Sigmoid colon (tissue), 6 donors: ENCODE measurements at regions not wholly inside any gene's neighbourhood (a gene's known extent, or its start where the extent isn't known, plus 50 kb on each side); places are given as distances from the start of the nearest gene placed in this dataset.

ENCODE experiments used
- DNase-seq: peaks from one replicate; pipeline ENCODE4 v3.0.0-alpha.2; 2019
- H3K27ac ChIP-seq, 4 donors: fragments of 200-600 bp; sonication (generic); one replicate each; pipeline ENCODE4 v1.5.1; 2016 to 2019; ENCODE audit warnings: mild to moderate bottlenecking in 1 of 4
- H3K27me3 ChIP-seq, 3 donors: fragments of 200-600 bp; sonication (generic); one replicate each; pipeline ENCODE4 v1.5.1; 2019; ENCODE audit warnings: mild to moderate bottlenecking in 1 of 3
- H3K36me3 ChIP-seq, 4 donors: fragments of 200-600 bp; sonication (generic); one replicate each; pipeline ENCODE4 v1.5.1; 2016 to 2019
- H3K4me1 ChIP-seq, 4 donors: fragments of 200-600 bp; sonication (generic); one replicate each; pipeline ENCODE4 v1.5.1; 2017 to 2019
- H3K4me3 ChIP-seq, 4 donors: fragments of 200-600 bp; sonication (generic); one replicate each; pipeline ENCODE4 v1.5.1; 2017 to 2019; ENCODE audit warnings: mild to moderate bottlenecking in 2 of 4, moderate library complexity in 1 of 4
- H3K9me3 ChIP-seq, 4 donors: fragments of 200-600 bp in 3 of 4; sonication (generic) in 3 of 4; one replicate each; pipeline versions ENCODE4 v1.5.1 to v1.6.1; 2013 to 2019
- EP300 ChIP-seq, 4 donors: sonication (generic); formaldehyde crosslinking; IDR thresholded peaks; one replicate each; pipeline ENCODE4 v1.6.1; 2017; ENCODE audit warnings: antibody characterized with exemption in 4 of 4
- POLR2A ChIP-seq, 2 donors: fragments of 450-650 bp; IDR thresholded peaks; one replicate each; pipeline ENCODE4 v1.6.1; 2016; ENCODE audit warnings: antibody characterized with exemption in 2 of 2, mild to moderate bottlenecking in 2 of 2, moderate library complexity in 2 of 2
- POLR2AphosphoS5 ChIP-seq, 4 donors: sonication (generic); formaldehyde crosslinking; IDR thresholded peaks; one replicate each; pipeline ENCODE4 v1.6.1; 2017; ENCODE audit warnings: antibody characterized with exemption in 4 of 4
- whole genome bisulfite sequencing, 2 donors: extraction: QIAGEN DNeasy Blood & Tissue Kit; methylation state at CpG; one replicate each; pipeline ENCODE4 v1.1.7; 2013; 5-methylcytosine and 5-hydroxymethylcytosine counted together
- intact Hi-C: fragments of 100-400 bp; cut with DNase I; formaldehyde crosslinking; loops from one replicate; pipeline ENCODE4 v1.15.1; 2023
- TF ChIP-seq, protein P1 (sequence below), 4 experiments: fragments of 450-650 bp in 3 of 4; fragments of 200-600 bp in 1 of 4; IDR thresholded peaks; one replicate each; pipeline ENCODE4 v1.5.1; 2016 to 2019; ENCODE audit warnings: antibody characterized with exemption in 4 of 4, mild to moderate bottlenecking in 3 of 4, moderate library complexity in 2 of 4
- donor health status: healthy with polysubstance abuse.
- donor health status: healthy.

GRCh38 chr6:82017773-82018172 is 229.8 kb downstream of the IBTK start:
- Histone ChIP-seq H3K4me3 (no peak overlapping the region), H3K4me1 (peaks cover 0 to 18% (median 10%) of the 10 kb centered on the region in 4 donors), H3K36me3 (no peaks in the 10 kb centered on the region), H3K27me3 (no peaks in the 10 kb centered on the region), H3K27ac (peak overlapping the region in 3 of 4 donors; percentile 11 to 61 (median 29)), H3K9me3 (no peaks in the 10 kb centered on the region)
- intact Hi-C loops = no loop called here
- TF ChIP-seq, protein P1, sequence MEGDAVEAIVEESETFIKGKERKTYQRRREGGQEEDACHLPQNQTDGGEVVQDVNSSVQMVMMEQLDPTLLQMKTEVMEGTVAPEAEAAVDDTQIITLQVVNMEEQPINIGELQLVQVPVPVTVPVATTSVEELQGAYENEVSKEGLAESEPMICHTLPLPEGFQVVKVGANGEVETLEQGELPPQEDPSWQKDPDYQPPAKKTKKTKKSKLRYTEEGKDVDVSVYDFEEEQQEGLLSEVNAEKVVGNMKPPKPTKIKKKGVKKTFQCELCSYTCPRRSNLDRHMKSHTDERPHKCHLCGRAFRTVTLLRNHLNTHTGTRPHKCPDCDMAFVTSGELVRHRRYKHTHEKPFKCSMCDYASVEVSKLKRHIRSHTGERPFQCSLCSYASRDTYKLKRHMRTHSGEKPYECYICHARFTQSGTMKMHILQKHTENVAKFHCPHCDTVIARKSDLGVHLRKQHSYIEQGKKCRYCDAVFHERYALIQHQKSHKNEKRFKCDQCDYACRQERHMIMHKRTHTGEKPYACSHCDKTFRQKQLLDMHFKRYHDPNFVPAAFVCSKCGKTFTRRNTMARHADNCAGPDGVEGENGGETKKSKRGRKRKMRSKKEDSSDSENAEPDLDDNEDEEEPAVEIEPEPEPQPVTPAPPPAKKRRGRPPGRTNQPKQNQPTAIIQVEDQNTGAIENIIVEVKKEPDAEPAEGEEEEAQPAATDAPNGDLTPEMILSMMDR (IDR thresholded peaks at IDR 0.05) = no peak
- TF ChIP-seq EP300 (IDR thresholded peaks at IDR 0.05) (no peak), POLR2AphosphoS5 (IDR thresholded peaks at IDR 0.05) (no peak), POLR2A (IDR thresholded peaks at IDR 0.05) (no peak)
- WGBS, 2 donors = 91 to 96% methylated on average over 3 of the region's 3 CpGs
- no peak for DNase-seq

DNA sequence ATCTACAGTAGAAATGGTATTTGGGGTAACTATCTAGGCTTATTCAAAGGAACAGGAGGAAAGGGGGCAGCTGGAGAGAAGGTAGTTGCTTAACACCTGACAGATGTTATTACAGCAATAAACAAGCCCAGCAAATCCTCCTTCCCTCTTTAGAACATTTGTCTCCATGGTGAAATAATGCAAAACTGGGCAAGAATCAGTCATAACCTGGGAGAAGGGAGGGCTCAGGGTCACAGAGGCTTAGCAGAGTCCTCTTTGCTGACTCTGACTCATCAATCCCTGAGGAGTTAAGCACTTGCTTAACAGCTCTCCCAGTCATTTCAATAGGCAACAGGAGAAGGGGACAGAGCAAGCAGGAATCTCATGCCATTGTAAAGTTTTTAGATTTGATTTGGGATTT is 230.3 kb downstream of the IBTK start:
- peak overlapping the region; percentile 11 to 61 (median 38) for H3K27ac ChIP-seq
- H3K4me1 ChIP-seq = peaks cover 0 to 18% (median 10%) of the 10 kb centered on the region in 4 donors
- TF ChIP-seq, protein P1 (IDR thresholded peaks at IDR 0.05) = no peak
- TF ChIP-seq EP300 (IDR thresholded peaks at IDR 0.05) (no peak), POLR2A (IDR thresholded peaks at IDR 0.05) (no peak), POLR2AphosphoS5 (IDR thresholded peaks at IDR 0.05) (peak in 3 of 4 donors; percentile 41 to 68 (median 50))
- DNase-seq = peak; percentile 82
- intact Hi-C loops = no loop called here
- no peak overlapping the region for H3K4me3 ChIP-seq
- H3K9me3 ChIP-seq = no peaks in the 10 kb centered on the region
- H3K36me3 ChIP-seq = no peaks in the 10 kb centered on the region
- no peaks in the 10 kb centered on the region for H3K27me3 ChIP-seq

GRCh38 chr6:82015526-82015925 is 232.0 kb downstream of the IBTK start:
- peaks cover 0 to 18% (median 10%) of the 10 kb centered on the region in 4 donors for H3K4me1 ChIP-seq
- WGBS, 2 donors = 46 to 90% methylated on average over 2 of the region's 2 CpGs

DNA sequence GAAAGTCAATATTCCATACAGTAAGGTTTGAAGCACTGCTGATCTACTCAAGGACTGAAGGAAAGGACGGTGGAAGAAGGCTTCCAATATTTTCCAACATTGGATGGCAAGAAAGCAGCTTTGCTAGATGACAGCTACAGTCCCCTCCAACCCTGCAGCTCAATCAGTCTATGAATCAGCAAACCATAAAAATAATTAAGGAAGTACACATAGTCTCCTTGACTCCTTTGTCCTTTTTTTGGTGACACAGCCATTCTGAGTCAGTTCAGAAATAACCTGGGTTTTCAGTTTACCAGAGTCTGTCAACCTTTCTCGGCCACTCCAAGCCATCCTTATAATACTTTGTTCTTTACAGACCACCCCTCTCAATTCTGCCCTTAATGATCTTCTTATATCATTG is 232.5 kb downstream of the IBTK start:
- no peak for DNase-seq
- intact Hi-C loops = no loop called here
- Histone ChIP-seq H3K36me3 (no peaks in the 10 kb centered on the region), H3K4me3 (no peak overlapping the region), H3K27me3 (no peaks in the 10 kb centered on the region), H3K9me3 (no peaks in the 10 kb centered on the region), H3K4me1 (peaks cover 0 to 18% (median 10%) of the 10 kb centered on the region in 4 donors), H3K27ac (peak overlapping the region; percentile 17 to 62 (median 40))
- 88 to 93% methylated on average over 2 of the region's 2 CpGs for WGBS, 2 donors
- TF ChIP-seq, protein P1 (IDR thresholded peaks at IDR 0.05) = no peak
- TF ChIP-seq POLR2AphosphoS5 (IDR thresholded peaks at IDR 0.05) (no peak), EP300 (IDR thresholded peaks at IDR 0.05) (no peak), POLR2A (IDR thresholded peaks at IDR 0.05) (no peak)

More at GRCh38 chr6:82015526-82015925, 232.0 kb downstream of the IBTK start:
- Histone ChIP-seq H3K27ac (peak overlapping the region in 1 of 4 donors; percentile 62), H3K27me3 (no peaks in the 10 kb centered on the region), H3K9me3 (no peaks in the 10 kb centered on the region), H3K4me3 (no peak overlapping the region), H3K36me3 (no peaks in the 10 kb centered on the region)
- no peak for DNase-seq
- intact Hi-C loops = no loop called here
- TF ChIP-seq, protein P1 (IDR thresholded peaks at IDR 0.05) = no peak
- TF ChIP-seq POLR2A (IDR thresholded peaks at IDR 0.05) = no peak
- no peak for TF ChIP-seq POLR2AphosphoS5 (IDR thresholded peaks at IDR 0.05)
- no peak for TF ChIP-seq EP300 (IDR thresholded peaks at IDR 0.05)
